GM21528 (cell line): ENCODE measurements at regions not wholly inside any gene's neighbourhood (a gene's known extent, or its start where the extent isn't known, plus 50 kb on each side); places are given as distances from the start of the nearest gene placed in this dataset.
"Not testable (repeated sequence)": the region's sequence is repeated elsewhere in the genome, so short reads cannot be mapped to it uniquely, and the experiment has no call there.

ENCODE experiments used
- ATAC-seq: cut with Tn5 transposase; IDR thresholded peaks from one replicate; pipeline ENCODE4 v1.9.1; 2021; ENCODE audit warnings: mild to moderate bottlenecking, moderate library complexity; ENCODE audit not compliant: unreplicated experiment, low FRiP score

DNA sequence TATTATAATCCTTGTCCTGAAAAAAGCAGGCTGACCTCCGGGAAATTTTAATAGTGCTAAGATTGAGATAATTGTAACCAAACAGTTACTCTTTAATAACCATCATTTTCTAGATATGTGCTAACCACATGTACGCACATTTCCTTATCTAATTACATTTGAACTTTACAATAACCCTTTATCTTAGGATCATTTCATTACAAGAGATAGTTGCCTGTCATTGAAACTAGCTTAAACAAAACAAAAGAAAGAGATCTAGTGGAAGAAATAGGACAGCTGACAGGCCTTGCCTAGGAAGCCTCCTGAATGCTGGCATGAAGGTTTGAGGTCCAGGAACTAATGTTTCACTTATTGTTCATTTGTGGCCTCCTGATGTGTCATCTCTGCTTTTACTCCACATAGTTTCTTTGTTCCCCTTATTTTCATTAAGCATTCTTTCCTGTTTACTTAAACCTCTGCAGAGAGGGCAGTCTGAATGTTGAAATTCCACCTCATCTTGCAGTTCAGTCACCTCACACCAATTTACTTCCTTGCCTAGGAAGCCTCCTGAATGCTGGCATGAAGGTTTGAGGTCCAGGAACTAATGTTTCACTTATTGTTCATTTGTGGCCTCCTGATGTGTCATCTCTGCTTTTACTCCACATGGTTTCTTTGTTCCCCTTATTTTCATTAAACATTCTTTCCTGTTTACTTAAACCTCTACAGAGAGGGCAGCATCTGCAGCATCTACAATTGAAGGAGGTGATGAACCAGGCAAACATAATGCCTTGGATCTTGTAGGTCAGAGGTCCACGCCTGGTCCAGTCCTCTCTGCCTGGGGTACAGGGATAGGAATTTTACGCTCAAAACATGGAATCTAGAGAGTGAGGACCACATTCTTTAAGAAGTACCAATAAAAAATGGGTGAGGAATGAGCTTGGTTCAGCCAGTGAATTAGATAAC is 247.5 kb downstream of the SPATA31A6 start:
- ATAC-seq: not testable (repeated sequence)

DNA sequence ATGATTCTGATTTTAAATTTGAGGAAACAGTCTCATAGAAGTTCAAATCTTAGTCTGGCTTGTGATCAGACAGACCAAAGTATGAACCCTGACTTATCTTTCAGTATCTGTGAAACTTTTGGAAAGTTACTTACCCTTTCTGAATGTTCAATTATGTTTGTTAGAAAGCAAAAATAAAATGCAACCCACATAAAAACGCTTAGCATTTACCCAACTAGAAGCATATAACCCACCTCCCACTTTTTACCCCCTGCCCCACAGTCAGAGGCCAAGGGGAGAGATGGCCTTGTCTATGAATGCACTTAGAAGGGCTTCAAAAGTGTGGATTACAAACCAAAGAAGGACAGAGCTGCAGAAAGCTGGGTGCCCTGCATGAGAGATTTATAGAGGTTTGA is 248.2 kb downstream of the SPATA31A6 start:
- ATAC-seq: not testable (repeated sequence)

DNA sequence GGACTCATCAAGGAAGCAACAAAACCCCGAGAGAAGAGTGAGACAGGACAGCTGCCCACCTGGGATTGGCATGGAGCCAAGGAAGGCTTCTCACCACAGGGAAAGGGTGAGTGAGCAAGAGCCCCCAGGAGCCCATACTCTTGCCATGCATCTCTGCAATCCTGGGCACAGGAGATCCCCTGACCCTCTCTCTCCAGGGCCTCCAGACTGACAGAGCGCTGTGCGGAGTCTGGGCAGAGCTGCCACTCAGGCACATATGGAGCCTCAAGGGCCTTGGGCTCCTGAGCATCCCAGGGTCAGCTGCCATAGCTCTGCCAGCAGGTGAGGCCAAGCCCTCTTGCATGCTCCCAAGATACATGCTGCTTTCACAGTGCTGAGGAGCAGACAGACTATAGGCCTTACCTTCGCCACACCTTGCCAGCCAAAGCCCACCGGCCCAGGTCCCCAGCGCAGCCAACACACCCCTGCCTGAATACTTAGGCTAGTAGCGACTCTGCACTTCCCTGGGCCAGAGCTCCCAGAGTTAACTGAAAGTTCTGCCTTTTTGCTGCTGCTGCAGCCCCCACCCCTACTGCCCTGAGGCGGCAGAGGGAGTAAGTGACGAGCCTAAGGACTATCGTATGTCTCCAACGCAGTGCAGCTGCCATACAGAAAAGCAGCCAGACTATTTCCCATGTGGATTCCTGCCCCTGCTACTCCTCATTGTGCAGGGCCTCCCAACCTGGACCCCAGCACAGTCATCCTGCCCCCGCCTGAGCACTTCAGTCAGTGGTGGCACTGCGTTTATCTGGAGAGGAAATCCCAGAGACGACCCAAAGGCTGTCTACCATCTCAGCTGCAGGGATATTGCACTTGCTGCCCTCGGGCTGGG is 251.6 kb downstream of the SPATA31A6 start:
- ATAC-seq: not testable (repeated sequence)

DNA sequence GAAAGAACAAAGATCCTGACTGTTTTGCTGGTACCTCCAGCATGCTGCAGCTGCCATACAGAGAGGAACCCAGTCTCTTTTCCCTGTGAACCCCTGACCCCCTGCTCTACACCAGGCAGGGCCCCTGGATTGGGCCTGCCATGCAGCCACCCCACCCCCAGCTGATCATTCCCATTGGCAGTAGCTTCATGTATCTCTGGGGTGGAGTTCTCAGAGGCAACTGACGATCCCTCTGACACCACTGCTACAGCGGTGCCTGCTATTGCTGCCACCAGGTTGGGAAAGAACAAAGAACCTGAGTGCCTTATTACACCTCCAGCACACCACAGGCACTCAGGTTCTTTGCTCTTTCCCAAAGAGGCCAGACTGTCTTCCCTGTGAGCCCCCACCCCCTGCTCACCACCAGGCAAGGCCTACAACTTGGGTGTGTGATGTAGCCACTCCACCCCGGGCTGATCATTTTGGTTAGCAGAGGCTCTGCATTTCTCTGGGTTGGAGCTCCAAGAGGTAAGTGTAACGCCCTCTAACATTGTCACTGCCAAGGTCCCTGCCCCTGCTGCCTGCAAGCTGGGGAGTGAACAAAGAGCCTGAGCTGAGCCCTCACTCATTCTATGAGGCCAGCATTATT is 252.4 kb downstream of the SPATA31A6 start:
- not testable (repeated sequence) for ATAC-seq

DNA sequence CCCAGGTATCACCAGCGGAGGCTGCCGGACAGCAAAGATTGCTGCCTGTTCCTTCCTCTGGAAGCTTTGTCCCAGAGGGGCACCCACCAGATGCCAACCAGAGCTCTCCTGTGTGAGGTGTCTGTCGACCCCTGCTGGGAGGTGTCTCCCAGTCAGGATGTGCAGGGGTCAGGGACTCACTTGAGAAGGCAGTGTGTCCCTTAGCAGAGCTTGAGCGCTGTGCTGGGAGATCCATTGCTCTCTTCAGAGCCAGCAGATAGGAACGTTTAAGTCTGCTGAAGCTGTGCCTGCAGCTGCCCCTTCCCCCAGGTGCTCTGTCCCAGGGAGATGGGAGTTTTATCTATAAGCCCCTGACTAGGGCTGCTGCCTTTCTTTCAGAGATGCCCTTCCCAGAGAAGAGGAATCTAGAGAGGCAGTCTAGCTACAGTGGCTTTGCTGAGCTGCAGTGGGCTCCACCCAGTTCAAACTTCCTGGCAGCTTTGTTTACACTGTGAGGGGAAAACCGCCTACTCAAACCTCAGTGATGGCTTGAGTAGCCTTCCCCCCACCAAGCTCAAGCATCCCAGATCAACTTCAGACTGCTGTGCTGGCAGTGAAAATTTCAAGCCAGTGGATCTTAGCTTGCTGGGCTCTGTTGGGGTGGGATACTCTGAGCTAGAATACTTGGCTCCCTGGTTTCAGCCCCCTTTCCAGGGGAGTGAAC is 253.7 kb downstream of the SPATA31A6 start:
- ATAC-seq: not testable (repeated sequence)

DNA sequence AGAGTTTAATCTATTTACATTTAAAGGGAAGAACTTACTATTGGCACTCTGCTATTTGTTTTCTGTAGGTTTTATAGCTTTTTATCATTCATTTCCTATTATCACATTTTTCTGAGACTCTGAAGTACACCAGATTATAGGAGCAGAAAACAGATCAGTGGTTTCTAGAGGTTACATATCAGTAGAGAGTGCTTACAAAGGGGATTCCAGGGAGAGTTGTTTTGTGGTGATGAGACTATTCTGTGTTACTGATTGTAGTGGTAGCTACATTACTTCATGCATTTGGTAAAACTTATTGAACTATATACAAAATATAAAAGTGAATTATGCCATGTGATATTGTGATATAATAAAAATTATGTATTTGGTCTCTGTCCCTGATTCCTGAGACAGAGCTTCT is 259.2 kb downstream of the SPATA31A6 start:
- ATAC-seq: not testable (repeated sequence)

DNA sequence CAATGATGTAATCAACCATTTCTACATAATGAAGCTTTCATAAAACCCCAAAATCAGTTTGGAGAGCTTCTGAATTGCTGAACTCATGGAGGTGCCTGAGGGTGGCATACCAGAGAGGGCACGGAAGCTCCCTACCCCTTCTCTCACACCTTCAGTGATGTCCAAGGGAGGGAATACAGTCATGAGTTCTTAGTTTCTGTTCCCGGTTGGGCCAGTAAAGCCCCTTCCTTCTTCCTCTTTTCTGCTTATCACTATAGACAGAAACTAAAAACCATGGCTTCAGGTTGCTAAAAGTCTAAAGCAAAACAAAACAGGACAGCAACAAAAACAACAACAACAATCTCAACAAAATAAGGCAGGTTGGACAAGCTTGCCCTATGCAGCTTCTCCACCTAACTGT is 260.0 kb downstream of the SPATA31A6 start:
- peak; percentile 82 for ATAC-seq

DNA sequence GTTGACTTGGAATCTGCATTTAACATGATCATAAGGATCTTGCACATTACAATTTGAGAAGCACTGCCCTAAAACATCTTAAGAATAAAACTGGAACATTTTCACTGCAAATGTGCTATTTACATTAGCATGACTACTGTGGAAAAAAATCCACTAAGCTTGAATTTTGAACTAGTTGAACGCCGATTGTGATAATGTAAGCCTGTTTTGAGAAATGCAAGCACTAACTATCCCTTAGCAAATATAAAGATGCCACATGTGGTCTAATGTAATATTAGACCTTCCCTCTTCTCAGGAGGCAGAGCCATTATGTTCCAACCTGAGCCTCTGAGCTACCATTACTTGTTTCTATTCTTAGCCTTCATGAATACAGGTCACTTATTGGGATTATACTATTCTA is 278.0 kb downstream of the SPATA31A6 start:
- not testable (repeated sequence) for ATAC-seq

DNA sequence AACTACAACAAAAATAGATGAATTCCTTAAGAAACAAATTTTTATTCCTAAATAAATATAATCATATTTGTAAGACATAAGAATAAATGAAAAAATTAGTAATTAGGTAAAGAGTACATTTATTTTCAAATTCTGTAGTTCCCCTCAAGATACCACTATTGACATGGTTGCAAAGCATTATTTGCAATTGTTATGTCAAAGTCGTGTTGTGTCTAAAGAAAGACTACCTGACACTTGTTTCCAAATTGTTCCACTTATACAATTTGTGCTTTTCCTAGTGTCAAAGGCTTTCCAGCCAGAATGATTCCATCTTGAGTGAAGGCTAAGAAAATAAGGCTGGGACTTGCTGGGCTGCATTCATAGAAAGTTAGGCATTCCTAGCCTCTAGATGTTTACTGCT is 278.4 kb downstream of the SPATA31A6 start:
- not testable (repeated sequence) for ATAC-seq

DNA sequence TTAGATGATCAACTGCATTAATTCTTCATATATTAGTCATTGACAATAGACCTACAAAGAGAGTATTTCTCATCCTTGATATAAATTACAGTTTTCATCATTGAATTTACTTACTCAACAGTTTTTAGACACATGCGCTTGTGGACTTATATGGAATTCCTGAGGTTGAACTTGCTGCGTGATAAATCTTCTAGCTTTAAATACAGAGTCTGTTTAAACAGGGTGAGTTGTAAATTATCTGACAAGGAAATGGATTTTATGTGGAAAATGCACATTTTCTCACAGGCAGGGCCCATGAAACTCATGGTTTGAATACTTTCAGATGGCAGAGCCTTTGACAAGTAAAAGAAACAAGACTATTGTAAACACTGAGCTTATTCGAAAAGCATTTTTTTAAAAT is 280.5 kb downstream of the SPATA31A6 start:
- not testable (repeated sequence) for ATAC-seq

DNA sequence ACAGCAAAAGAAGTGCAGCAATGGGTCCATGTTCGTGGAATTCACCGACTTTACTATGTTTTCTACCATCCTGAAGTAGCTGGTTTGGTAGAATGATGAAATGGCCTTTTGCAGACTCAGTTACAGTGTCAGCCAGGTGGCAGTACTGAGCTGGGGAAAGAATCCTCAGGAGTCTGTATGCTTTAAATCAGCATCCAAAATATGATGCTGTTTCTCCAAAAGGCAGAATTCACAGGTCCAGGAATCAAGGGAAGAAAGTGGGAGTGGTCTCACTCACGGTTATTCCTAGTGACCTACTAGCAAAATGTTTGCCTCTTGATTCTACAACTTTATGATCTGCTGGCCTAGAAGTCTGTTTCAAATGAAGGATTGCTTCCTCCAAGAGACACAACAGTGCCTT is 287.1 kb downstream of the SPATA31A6 start:
- not testable (repeated sequence) for ATAC-seq

DNA sequence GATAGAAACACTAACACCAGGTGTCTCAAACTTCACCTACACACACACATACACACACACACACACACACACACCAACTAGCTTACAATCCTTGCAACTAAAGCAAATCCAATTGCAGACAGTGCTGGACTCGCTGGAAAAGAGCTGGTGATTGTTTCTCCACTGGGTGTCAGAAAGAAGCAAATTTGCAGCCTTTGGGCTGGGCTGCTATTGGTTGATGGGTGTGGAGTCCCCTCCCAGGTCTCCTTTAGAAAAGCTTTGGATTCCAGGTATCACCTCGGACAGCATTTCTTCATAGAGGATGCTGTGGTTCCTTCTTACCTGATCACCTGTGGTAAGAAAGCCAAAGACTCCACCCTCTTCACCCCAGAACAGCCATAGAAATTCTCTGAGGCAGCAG is 307.5 kb downstream of the SPATA31A6 start:
- not testable (repeated sequence) for ATAC-seq

DNA sequence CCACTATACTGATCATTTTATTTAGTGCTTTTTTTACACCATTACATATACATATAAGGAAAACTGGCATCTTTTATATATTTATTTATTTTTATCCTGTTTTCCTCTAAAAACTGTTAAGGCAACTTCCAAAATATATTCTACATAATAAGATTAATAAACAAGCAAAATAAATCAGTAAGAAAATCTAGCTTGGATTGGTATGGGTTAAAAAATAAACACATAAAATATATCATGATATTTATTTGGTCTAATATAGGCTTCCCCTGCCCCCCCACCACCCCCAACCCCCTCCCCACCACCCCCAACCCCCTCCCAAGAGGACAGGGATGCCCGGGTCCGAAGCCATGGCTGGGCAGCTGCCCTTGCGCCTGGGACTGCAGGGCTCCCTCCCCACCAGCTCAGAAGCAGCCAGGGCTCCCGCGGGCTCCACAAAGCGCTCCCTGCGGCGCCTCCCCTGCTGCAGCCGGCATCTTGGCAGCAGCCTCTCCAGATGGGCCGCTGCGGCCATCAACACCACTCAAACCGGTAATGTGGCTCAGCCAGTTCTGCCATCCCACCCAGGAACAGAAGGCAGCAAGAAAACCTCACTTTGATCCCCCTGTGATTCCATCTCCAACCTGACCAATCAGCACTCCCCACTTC is 319.3 kb downstream of the SPATA31A6 start:
- ATAC-seq: not testable (repeated sequence)

DNA sequence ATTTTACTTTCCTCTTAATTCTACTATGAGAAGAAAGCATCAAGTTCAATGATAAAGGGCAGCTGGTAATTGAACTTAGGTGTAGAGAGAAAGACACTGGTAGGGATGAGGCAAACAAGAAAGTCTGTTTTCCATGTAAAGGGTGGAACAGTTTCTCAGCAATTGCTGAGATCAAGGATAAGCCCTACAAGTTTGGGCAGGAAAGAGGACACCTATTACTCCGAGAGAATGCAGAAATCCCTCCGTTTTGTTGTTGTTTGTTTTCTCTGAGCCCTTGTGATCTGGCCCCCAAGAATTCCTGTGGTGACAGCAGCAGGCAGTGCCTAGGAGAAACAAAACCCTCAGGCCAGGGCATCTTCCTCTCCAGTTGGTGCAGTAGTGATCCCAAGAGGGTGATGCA is 324.7 kb downstream of the SPATA31A6 start:
- ATAC-seq: not testable (repeated sequence)

DNA sequence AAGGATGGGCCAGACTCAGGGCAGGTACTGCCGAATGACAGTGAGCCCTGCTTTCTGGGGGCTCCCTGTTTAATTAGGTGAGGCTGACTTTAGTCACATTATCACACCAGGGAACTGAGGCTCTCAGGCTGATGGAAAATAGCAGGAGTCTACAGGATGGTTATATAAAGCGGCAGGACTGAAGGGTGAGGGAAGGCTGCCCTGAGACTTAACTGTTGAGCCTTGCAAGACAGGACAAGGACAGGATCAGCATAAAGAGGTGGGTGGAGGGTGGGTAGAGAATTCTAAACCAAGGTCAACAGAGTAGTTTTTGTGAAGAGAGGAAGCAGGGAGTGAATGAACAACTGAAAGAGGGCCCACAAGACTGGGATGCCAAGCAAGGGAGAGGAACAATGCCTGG is 330.1 kb downstream of the SPATA31A6 start:
- ATAC-seq: not testable (repeated sequence)

DNA sequence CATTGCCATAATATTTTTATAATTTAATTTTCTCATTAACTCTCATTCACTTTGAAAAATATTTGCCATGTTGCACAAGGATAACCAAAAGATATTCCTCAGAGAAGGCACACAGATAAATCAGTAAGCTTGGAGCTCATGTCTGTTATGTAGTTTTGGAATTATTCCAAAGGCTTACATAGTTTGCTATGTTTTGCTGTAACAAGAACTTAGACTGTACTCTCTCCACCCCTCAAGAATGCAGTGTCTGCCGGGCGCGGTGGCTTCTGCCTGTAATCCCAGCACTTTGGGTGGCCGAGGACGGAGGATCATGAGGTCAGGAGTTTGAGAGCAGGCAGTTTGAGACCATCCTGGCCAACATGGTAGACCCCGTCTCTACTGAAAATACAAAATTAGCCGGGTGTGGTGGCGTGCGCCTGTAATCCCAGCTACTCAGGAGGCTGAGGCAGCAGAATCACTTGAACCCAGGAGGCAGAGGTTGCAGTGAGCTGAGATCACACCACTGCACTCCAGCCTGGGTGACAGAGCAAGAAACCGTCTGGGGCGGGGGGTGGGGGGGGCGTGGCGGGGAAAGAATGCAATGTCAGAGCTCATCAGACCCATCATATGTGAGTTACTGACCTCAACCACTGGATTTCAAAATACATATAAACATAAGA is 351.0 kb downstream of the SPATA31A6 start:
- ATAC-seq: not testable (repeated sequence)

DNA sequence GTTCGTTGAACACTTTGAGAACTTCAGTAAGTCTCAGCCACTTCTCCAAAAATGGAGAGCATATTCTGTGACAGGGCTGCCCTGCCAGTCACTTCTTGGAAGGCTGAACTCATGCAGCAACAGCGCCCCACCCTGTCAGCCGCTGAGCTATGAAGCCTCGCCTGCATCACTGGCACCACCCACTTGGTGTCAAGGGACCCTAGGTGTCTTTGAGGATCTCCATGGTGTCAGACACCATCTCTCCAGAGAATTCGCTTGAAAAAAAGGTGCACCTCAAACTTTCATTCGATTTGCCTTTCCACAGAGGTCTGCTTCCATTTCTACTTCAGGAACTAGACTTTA is 351.5 kb downstream of the SPATA31A6 start:
- ATAC-seq: not testable (repeated sequence)

DNA sequence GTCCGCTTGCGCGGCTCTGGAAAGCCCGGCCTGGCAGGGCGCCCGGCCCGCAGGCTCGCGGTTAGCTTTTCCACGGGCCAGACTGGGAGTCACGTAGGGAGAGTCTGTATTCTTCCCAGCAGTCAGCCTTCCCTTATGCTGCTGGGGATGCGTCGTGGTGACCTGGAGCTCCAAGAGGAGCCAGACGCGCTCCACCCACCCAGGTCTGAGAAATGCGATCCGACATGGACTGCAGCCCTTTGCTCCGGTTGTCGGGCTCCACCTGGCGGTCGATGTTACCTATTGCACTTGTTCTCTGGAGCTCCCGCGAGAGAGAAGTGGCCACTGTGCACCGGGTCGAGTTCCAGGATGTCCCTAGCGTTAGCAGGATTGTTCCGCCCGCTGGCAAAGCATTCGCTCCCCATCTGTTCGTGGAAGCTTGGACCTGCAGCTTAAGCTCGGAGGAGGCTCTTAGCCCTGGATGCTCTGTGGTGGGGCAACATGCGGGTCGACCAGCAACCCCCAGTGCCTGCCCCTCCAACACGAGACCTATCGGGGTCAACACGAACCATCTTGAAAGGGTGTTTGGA is 367.4 kb downstream of the SPATA31A6 start:
- ATAC-seq: not testable (repeated sequence)

DNA sequence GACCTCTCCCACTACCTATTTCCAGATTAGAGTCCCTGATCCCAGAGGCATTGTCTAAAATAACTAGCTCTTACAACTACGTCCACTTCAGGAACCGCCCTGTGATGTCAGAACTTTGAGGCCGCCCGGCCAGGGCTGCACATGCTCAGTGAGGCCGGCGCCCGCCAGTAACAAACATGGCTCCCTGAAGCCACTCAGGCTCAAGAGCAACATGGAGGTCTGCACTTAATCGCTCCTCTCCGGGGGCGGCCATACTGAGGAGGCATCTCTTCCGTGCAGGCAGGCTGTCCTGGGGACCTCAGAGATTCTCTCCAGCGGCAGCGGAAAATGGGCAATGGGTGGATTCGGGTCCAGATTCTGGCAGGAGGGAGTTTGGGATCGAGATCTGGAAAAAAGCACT is 385.1 kb downstream of the SPATA31A6 start:
- ATAC-seq: not testable (repeated sequence)
